HCT116 (cell line): ENCODE measurements at regions not wholly inside any gene's neighbourhood (a gene's known extent, or its start where the extent isn't known, plus 50 kb on each side); places are given as distances from the start of the nearest gene placed in this dataset.

Experiments used
- ATAC-seq: fragments of 200-7000 bp; cut with Tn5 transposase; 2 replicates; pipeline ENCODE4 v1.9.1; 2020; ENCODE audit warnings: mild to moderate bottlenecking, moderate library complexity
- BruUV-seq: library from RNA; stranded (reverse); fragments of 400-500 nt; replicated peaks from 2 replicates; lab custom pipeline; 2021; lab: Mats Ljungman, UMichigan
- CTCF ChIA-PET: fragments of 300-600 bp; sonication (Branson Sonifier 250); formaldehyde crosslinking; loops from one replicate; lab custom pipeline; 2021; ENCODE audit warnings: antibody characterized with exemption; lab: Charles Lee
- POLR2A ChIA-PET: fragments of 300-600, 350-600 bp; sonication (Branson Sonifier 250); formaldehyde crosslinking; loops from one replicate; lab custom pipeline; 2021; ENCODE audit warnings: antibody characterized with exemption; lab: Charles Lee
- RAD21 ChIA-PET, 2 experiments: fragments of 300-600 bp; sonication (Branson Sonifier 250); formaldehyde crosslinking; loops; one replicate each; lab custom pipeline; 2023; ENCODE audit warnings: low total read pairs in 2 of 2; ENCODE audit not compliant: uncharacterized antibody in 2 of 2, unreplicated experiment in 2 of 2, low non-redundant PET in 1 of 2; lab: Charles Lee
- DNase-seq: peaks from one replicate; pipeline ENCODE4 v3.0.0-alpha.2; 2010; ENCODE audit warnings: low read depth, low spot score
- H2AFZ ChIP-seq: fragments of 200-600 bp; shearing (Covaris generic), sonication (generic); 2 replicates; pipeline ENCODE4 v1.6.1; 2017; ENCODE audit warnings: low read depth, mixed run types, mixed read lengths, antibody characterized with exemption, low read length; ENCODE audit not compliant: poor library complexity, severe bottlenecking
- H3K27ac ChIP-seq: 2 replicates; pipeline ENCODE4 v1.5.1; 2012; ENCODE audit warnings: low read depth, low read length
- H3K27me3 ChIP-seq: fragments of 200-600 bp; sonication (generic); 2 replicates; pipeline ENCODE4 v1.6.1; 2016; ENCODE audit warnings: mixed run types, low read length, mixed read lengths; ENCODE audit not compliant: insufficient read depth
- H3K36me3 ChIP-seq, 2 experiments: fragments of 200-500 bp in 1 of 2; fragments of 200-600 bp in 1 of 2; sonication (Bioruptor generic) in 1 of 2; sonication (generic) in 1 of 2; 2 replicates each; pipeline versions ENCODE4 v1.5.1 to v1.6.1; 2014 to 2016; ENCODE audit warnings: low read length in 2 of 2, inconsistent platforms in 1 of 2, mixed read lengths in 1 of 2, mixed run types in 1 of 2; ENCODE audit not compliant: insufficient read depth in 2 of 2, control insufficient read depth in 1 of 2
- H3K4me1 ChIP-seq, 2 experiments: fragments of 200-600 bp in 1 of 2; sonication (generic) in 1 of 2; 2 replicates each; pipeline versions ENCODE4 v1.5.1 to v1.6.1; 2012 to 2017; ENCODE audit warnings: low read length in 2 of 2, inconsistent platforms in 1 of 2, mild to moderate bottlenecking in 1 of 2, mixed read lengths in 1 of 2, mixed run types in 1 of 2, moderate library complexity in 1 of 2; ENCODE audit not compliant: insufficient read depth in 2 of 2, control insufficient read depth in 1 of 2
- H3K4me2 ChIP-seq: fragments of 200-600 bp; sonication (generic); 2 replicates; pipeline ENCODE4 v1.6.1; 2017; ENCODE audit warnings: mixed run types, low read length, mixed read lengths
- H3K4me3 ChIP-seq, 2 experiments: fragments of 200-600 bp in 1 of 2; sonication (generic) in 1 of 2; replicated peaks in 1 of 2; 2 replicates each; pipeline ENCODE4 v1.5.1; 2011 to 2016; ENCODE audit warnings: low read length in 2 of 2, control low read depth in 1 of 2, low read depth in 1 of 2, mild to moderate bottlenecking in 1 of 2, mixed read lengths in 1 of 2, mixed run types in 1 of 2
- H3K79me2 ChIP-seq: fragments of 200-600 bp; sonication (generic); 2 replicates; pipeline ENCODE4 v1.6.1; 2017; ENCODE audit warnings: mild to moderate bottlenecking, mixed run types, low read length, moderate library complexity, mixed read lengths; ENCODE audit not compliant: insufficient read depth
- H3K9ac ChIP-seq: fragments of 200-600 bp; sonication (generic); 2 replicates; pipeline ENCODE4 v1.6.1; 2016; ENCODE audit warnings: low read length, mixed read lengths
- H3K9me2 ChIP-seq: fragments of 200-600 bp; sonication (generic), shearing (Covaris generic); 2 replicates; pipeline ENCODE4 v1.6.1; 2017; ENCODE audit warnings: mixed run types, mild to moderate bottlenecking, moderate library complexity; ENCODE audit not compliant: insufficient read depth
- H3K9me3 ChIP-seq, 2 experiments: fragments of 200-500 bp in 1 of 2; fragments of 200-600 bp in 1 of 2; sonication (Bioruptor generic) in 1 of 2; sonication (generic) in 1 of 2; 2 replicates each; pipeline ENCODE4 v1.6.1; 2014 to 2017; ENCODE audit warnings: low read length in 2 of 2, mixed read lengths in 2 of 2, inconsistent platforms in 1 of 2, low read depth in 1 of 2, mild to moderate bottlenecking in 1 of 2, mixed run types in 1 of 2, moderate library complexity in 1 of 2; ENCODE audit not compliant: control insufficient read depth in 1 of 2, insufficient read depth in 1 of 2
- H4K20me1 ChIP-seq: fragments of 200-600 bp; sonication (generic), shearing (Covaris generic); 2 replicates; pipeline ENCODE4 v1.6.1; 2017; ENCODE audit warnings: mixed run types, mild to moderate bottlenecking, moderate library complexity; ENCODE audit not compliant: insufficient read depth
- CBX3 ChIP-seq: IDR thresholded peaks from 2 replicates; pipeline ENCODE4 v1.6.1; 2012; ENCODE audit warnings: low read depth
- CEBPB ChIP-seq: IDR thresholded peaks from 2 replicates; pipeline ENCODE4 v1.6.1; 2012; ENCODE audit warnings: low read depth
- EGR1 ChIP-seq: IDR thresholded peaks from 2 replicates; pipeline ENCODE4 v1.6.1; 2012; ENCODE audit warnings: low read depth
- EZH2 ChIP-seq: fragments of 200-600 bp; sonication (generic); IDR thresholded peaks from 2 replicates; pipeline ENCODE4 v1.6.1; 2017; ENCODE audit warnings: antibody characterized with exemption, mixed run types
- EZH2phosphoT487 ChIP-seq: fragments of 200-600 bp; IDR thresholded peaks from 2 replicates; pipeline ENCODE4 v1.6.1; 2018; ENCODE audit warnings: antibody characterized with exemption, borderline replicate concordance
- FOSL1 ChIP-seq: IDR thresholded peaks from 2 replicates; pipeline ENCODE4 v1.6.1; 2012; ENCODE audit warnings: low read depth
- POLR2A ChIP-seq: IDR thresholded peaks from 2 replicates; pipeline ENCODE4 v1.7.0; 2011; ENCODE audit warnings: borderline replicate concordance; ENCODE audit not compliant: insufficient read depth, insufficient read length; ENCODE audit errors: extremely low read depth
- RAD21 ChIP-seq: IDR thresholded peaks from 2 replicates; pipeline ENCODE4 v1.6.1; 2012; ENCODE audit warnings: low read depth, mild to moderate bottlenecking
- TCF7L2 ChIP-seq: IDR thresholded peaks from 2 replicates; pipeline ENCODE4 v1.7.0; 2011; ENCODE audit warnings: borderline replicate concordance, inconsistent platforms; ENCODE audit not compliant: insufficient read depth, insufficient read length; ENCODE audit errors: extremely low read depth
- YY1 ChIP-seq: IDR thresholded peaks from 2 replicates; pipeline ENCODE4 v1.6.1; 2011; ENCODE audit warnings: low read length, low read depth, moderate library complexity, mild to moderate bottlenecking; ENCODE audit not compliant: insufficient replicate concordance; ENCODE audit errors: extremely low read depth
- ZFX ChIP-seq: fragments of 450-650 bp; IDR thresholded peaks from 2 replicates; pipeline ENCODE4 v1.6.1; 2017
- ZNF274 ChIP-seq: fragments of 200-500 bp; sonication (Bioruptor generic); IDR thresholded peaks from 2 replicates; pipeline ENCODE4 v1.6.1; 2014; ENCODE audit warnings: mild to moderate bottlenecking, low read depth, low read length, inconsistent platforms
- intact Hi-C: fragments of 100-400 bp; cut with micrococcal nuclease; formaldehyde crosslinking; loops from 2 replicates; pipeline ENCODE4 v1.10.0; 2022
- TF ChIP-seq, protein P1 (sequence below): IDR thresholded peaks from 2 replicates; pipeline ENCODE4 v1.6.1; 2012
- TF ChIP-seq, protein P2 (sequence below), 3 experiments: fragments of 200-600 bp in 1 of 3; sonication (generic) in 1 of 3; IDR thresholded peaks in 2 of 3; conservative IDR thresholded peaks in 1 of 3; 2 replicates each; pipeline ENCODE4 v1.5.1; 2012 to 2017; ENCODE audit warnings: low read depth in 2 of 3, low read length in 2 of 3, antibody characterized with exemption in 1 of 3, borderline replicate concordance in 1 of 3, control low read depth in 1 of 3, mild to moderate bottlenecking in 1 of 3, mixed read lengths in 1 of 3, mixed run types in 1 of 3, moderate library complexity in 1 of 3; ENCODE audit not compliant: insufficient read depth in 1 of 3
- TF ChIP-seq, protein P3 (sequence below): IDR thresholded peaks from 2 replicates; pipeline ENCODE4 v1.6.1; 2012; ENCODE audit warnings: low read depth
- TF ChIP-seq, protein P4 (sequence below): IDR thresholded peaks from 2 replicates; pipeline ENCODE4 v1.6.1; 2012

DNA sequence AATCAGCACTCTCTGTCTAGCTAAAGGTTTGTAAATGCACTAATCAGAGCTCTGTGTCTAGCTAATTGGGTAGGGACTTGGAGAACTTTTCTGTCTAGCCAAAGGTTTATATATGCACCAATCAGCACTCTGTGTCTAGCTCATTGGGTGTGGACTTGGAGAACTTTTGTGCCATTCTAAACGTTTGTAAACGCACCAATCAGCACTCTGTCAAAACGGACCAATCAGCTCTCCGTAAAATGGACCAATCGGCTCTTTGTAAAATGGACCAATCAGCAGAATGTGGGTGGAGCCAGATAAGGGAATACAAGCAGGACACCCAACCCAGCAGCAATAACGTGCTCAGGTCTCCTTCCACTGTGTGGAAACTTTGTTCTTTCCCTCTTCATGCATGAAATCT is 298.6 kb upstream of the PTPRD start:
- H3K36me3 ChIP-seq: no peaks in the 10 kb centered on the region
- no peak overlapping the region for H2AFZ ChIP-seq
- ChIA-PET CTCF (no interaction called here), RAD21 (no interaction called here), POLR2A (no interaction called here)
- no peaks in the 10 kb centered on the region for H3K27me3 ChIP-seq
- BruUV-seq: no TSS peak
- intact Hi-C loops: no loop called here
- no peak overlapping the region for H3K9ac ChIP-seq
- no peak for TF ChIP-seq EGR1
- no peak for TF ChIP-seq CBX3
- TF ChIP-seq TCF7L2: no peak
- no peak for TF ChIP-seq RAD21
- H3K9me3 ChIP-seq: peaks cover 15 to 17% of the 10 kb centered on the region in 2 experiments; a peak in 2 of 4 replicates
- H3K4me3 ChIP-seq: no peak overlapping the region
- DNase-seq (no peak), ATAC-seq (no peak)
- no peaks in the 10 kb centered on the region for H3K79me2 ChIP-seq
- H3K4me1 ChIP-seq: no peaks in the 10 kb centered on the region
- H4K20me1 ChIP-seq: no peaks in the 10 kb centered on the region
- H3K9me2 ChIP-seq: no peaks in the 10 kb centered on the region
- H3K27ac ChIP-seq: no peak overlapping the region
- no peak overlapping the region for H3K4me2 ChIP-seq

DNA sequence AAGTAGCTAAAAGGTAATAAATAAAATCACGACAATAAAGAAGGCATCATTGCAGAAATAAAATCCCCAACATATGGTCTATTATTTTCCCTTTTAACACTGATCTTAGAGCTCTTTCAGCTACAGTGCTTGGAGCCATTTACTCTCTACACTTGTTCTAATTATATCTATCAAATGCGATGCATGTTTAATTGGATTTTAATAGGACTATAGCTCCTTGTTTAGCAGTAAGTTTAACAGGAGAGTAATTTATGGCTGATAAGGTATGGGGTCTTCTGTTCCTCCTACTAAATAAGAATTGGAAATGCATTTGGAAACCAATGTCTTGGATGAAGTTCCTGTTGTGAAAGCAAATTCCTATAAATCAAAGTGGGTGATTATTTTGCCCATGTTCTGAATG is 304.2 kb upstream of the PTPRD start:
- Histone ChIP-seq H3K9me3 (peaks cover 18 to 26% of the 10 kb centered on the region in 2 experiments; a peak in 2 of 4 replicates), H4K20me1 (no peaks in the 10 kb centered on the region), H3K4me1 (no peaks in the 10 kb centered on the region), H3K79me2 (no peaks in the 10 kb centered on the region), H2AFZ (no peak overlapping the region), H3K27ac (no peak overlapping the region), H3K9ac (no peak overlapping the region), H3K36me3 (no peaks in the 10 kb centered on the region), H3K27me3 (no peaks in the 10 kb centered on the region), H3K4me2 (no peak overlapping the region), H3K4me3 (no peak overlapping the region), H3K9me2 (no peaks in the 10 kb centered on the region)
- DNase-seq (no peak), ATAC-seq (no peak)
- ChIA-PET RAD21 (no interaction called here), CTCF (no interaction called here), POLR2A (no interaction called here)
- TF ChIP-seq, protein P1, sequence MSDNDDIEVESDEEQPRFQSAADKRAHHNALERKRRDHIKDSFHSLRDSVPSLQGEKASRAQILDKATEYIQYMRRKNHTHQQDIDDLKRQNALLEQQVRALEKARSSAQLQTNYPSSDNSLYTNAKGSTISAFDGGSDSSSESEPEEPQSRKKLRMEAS: no peak
- TF ChIP-seq, protein P2, sequence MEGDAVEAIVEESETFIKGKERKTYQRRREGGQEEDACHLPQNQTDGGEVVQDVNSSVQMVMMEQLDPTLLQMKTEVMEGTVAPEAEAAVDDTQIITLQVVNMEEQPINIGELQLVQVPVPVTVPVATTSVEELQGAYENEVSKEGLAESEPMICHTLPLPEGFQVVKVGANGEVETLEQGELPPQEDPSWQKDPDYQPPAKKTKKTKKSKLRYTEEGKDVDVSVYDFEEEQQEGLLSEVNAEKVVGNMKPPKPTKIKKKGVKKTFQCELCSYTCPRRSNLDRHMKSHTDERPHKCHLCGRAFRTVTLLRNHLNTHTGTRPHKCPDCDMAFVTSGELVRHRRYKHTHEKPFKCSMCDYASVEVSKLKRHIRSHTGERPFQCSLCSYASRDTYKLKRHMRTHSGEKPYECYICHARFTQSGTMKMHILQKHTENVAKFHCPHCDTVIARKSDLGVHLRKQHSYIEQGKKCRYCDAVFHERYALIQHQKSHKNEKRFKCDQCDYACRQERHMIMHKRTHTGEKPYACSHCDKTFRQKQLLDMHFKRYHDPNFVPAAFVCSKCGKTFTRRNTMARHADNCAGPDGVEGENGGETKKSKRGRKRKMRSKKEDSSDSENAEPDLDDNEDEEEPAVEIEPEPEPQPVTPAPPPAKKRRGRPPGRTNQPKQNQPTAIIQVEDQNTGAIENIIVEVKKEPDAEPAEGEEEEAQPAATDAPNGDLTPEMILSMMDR (IDR thresholded peaks at IDR 0.05 in 2 of 3, conservative IDR thresholded peaks at IDR 0.05 in 1 of 3; ENCODE audit: borderline replicate concordance in 1 of 3, insufficient read depth in 1 of 3, low read depth in 2 of 3, low read length in 2 of 3): no peak
- no peak for TF ChIP-seq POLR2A
- TF ChIP-seq ZNF274: no peak
- no peak for TF ChIP-seq EGR1
- no peak for TF ChIP-seq FOSL1
- TF ChIP-seq CEBPB: no peak
- TF ChIP-seq, protein P3, sequence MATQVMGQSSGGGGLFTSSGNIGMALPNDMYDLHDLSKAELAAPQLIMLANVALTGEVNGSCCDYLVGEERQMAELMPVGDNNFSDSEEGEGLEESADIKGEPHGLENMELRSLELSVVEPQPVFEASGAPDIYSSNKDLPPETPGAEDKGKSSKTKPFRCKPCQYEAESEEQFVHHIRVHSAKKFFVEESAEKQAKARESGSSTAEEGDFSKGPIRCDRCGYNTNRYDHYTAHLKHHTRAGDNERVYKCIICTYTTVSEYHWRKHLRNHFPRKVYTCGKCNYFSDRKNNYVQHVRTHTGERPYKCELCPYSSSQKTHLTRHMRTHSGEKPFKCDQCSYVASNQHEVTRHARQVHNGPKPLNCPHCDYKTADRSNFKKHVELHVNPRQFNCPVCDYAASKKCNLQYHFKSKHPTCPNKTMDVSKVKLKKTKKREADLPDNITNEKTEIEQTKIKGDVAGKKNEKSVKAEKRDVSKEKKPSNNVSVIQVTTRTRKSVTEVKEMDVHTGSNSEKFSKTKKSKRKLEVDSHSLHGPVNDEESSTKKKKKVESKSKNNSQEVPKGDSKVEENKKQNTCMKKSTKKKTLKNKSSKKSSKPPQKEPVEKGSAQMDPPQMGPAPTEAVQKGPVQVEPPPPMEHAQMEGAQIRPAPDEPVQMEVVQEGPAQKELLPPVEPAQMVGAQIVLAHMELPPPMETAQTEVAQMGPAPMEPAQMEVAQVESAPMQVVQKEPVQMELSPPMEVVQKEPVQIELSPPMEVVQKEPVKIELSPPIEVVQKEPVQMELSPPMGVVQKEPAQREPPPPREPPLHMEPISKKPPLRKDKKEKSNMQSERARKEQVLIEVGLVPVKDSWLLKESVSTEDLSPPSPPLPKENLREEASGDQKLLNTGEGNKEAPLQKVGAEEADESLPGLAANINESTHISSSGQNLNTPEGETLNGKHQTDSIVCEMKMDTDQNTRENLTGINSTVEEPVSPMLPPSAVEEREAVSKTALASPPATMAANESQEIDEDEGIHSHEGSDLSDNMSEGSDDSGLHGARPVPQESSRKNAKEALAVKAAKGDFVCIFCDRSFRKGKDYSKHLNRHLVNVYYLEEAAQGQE: no peak
- no peak for TF ChIP-seq EZH2phosphoT487
- no peak for TF ChIP-seq ZFX
- TF ChIP-seq, protein P4, sequence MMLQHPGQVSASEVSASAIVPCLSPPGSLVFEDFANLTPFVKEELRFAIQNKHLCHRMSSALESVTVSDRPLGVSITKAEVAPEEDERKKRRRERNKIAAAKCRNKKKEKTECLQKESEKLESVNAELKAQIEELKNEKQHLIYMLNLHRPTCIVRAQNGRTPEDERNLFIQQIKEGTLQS: no peak
- TF ChIP-seq EZH2: no peak
- no peak for TF ChIP-seq YY1
- intact Hi-C loops: no loop called here
- BruUV-seq: no TSS peak
